ENCODE measurements at regions not wholly inside any gene's neighbourhood (a gene's known extent, or its start where the extent isn't known, plus 50 kb on each side); places are given as distances from the start of the nearest gene placed in this dataset.
"Not testable (repeated sequence)": the region's sequence is repeated elsewhere in the genome, so short reads cannot be mapped to it uniquely, and the experiment has no call there.

GRCh38 chr2:216989340-216990129 is 129.7 kb upstream of the TNP1 start:
- peak in 3 of 42 donors; percentile 9 to 29 (median 21) for DNase-seq

DNA sequence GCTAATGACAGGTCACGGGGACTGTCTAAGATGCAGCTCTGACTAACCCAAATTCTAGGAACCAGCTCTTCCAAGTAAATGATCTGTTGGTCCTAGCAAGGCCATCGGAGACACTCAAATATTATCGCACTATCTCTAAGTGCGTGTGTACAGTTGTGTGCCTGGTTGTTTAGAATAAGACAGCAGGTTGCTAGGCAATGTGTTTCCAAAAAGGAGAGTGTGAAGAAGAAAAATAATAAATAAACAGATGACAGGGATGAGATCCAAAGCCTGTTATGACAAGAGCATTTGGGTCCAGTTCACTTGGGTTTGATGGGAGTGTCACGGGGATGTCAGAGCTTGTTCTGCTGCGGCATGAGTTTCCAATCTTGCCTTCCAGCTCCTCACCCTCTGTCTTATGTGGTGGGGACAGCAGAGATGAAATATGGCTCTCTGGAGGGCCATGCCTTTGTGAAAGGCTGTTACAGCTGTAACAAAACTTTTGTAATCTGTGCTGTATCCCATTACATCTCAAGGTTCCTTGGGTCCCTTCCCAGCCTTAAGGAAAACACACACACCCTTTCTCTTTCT is 127.5 kb upstream of the TNP1 start:
- DNase-seq, result no peak
- intact Hi-C loops (cut with DNase I), result no loop called here

More at GRCh38 chr2:216989340-216990129, 129.7 kb upstream of the TNP1 start:
- intact Hi-C loops (cut with DNase I), result no loop called here

DNA sequence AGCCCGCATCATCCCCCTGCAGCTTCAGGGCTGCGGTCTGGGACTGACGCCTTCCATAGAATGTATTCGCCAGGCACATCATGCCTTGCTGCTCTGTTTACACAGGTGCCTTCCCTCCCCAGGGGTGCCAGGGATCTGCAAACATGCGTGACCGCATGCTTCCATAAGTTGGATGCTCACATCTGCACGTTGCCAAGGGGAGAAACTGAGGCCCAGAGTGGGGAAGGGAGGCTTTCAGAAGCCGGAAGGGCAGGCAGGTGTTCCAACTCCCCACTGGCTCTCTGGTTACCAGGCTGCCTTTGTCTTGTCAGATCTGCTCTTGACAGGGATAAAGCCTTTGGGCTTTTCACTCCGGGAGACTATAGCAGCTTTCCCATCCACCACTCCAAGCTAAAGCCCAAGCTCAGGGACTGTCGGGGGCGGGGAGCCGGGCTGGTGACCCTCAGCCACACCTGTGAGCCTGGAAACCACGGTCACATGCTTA is 125.8 kb upstream of the TNP1 start:
- DNase-seq, result no peak
- intact Hi-C loops (cut with DNase I), result no loop called here

DNA sequence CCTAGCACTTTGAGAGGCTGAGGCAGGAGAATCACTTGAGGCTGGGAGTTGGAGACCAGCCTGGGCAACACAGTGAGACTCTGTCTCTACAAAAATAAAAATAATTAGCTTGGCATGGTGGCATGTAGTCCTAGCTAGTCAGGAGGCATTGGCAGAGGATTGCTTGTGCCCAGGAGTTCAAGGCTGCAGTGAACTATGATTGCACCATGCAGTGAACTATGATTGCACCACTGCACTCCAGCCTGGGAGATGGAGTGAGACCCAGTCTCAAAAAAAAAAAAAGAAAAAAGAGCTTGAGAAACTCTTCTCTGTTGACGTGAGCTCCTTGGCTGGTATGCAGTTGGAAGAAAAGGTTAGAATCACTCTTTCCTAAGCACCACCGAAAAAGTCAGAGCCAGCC is 125.1 kb upstream of the TNP1 start:
- no peak for DNase-seq
- intact Hi-C loops (cut with DNase I), result no loop called here

DNA sequence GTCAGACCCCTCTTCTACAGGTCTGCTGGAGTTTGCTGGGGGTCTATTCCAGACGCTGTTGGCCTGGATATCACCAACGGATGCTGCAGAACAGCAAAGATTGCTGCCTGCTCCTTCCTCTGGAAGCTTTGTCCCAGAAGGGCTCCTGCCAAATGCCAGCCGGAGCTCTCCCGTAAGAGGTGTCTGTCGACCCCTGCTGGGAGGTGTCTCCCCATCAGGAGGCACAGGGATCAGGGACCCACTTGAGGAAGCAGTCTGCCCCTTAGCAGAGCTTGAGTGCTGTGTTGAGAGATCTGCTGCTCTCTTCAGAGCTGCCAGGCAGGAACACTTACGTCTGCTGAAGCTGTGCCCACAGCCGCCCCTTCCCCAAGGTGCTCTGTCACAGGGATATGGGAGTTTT is 122.1 kb upstream of the TNP1 start:
- DNase-seq; intact Hi-C loops (cut with DNase I): not testable (repeated sequence)

DNA sequence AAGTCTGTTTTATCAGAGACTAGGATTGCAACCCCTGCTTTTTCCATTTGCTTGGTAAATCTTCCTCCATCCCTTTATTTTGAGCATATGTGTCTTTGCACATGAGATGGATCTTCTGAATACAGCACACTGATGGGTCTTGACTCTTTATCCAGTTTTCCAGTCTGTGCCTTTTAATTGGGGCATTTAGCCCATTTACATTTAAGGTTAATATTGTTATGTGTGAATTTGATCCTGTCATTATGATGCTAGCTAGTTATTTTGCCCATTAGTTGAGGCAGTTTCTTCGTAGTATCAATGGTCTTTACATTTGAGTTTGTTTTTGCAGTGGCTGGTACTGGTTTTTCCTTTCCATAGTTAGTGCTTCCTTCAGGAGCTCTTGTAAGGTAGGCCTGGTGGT is 120.6 kb upstream of the TNP1 start:
- DNase-seq; intact Hi-C loops (cut with DNase I): not testable (repeated sequence)

DNA sequence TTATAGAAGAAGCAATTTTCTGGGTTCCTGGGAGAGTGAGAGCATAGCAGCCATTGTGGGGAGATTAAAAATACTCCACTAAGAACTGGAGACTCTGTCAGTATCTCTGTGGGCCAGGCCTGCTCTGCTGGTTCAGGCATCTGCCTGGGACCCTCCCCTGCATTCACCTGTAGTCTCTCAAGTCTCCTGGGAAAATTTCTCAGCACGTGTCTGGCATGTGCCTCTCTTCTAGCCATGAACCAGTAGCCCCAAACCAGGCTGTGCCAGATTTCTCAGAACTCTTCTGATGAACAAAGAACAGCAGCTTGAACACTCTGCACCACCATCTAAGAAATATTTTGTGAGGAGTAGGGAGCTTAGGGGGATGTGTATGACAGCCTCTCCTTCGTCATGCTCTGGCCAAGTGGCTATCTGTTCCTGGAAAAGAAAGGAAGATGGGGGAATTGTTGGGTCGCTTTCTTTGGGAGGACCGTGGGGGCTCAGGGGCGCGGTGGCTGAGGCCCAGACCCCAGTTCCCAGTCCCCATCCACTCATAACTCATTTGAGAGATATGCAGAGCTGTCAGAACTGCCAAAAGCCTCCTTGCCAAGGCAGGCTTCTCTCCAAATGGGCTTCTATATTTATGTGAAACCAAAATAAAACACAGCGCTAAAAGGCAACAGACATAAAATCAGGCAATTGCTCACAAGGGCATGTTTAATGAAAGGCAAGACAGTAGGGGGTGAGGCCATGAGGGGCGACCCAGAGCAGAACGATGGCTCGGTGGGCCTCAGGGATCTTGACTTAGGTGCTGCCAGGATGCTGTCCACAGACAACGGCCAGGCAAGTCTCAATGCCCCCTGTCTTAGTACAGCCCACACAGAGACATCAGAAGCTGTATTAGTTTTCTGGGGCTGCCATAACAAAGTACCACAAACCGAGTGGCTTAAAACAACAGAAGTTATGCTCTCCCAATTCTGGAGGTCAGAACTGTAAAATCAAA is 114.7 kb upstream of the TNP1 start:
- DNase-seq, result no peak
- intact Hi-C loops (cut with DNase I), result no loop called here

GRCh38 chr2:216971593-216971992 is 111.7 kb upstream of the TNP1 start:
- no peak for DNase-seq
- intact Hi-C loops (cut with DNase I), result no loop called here

- intact Hi-C loops (cut with DNase I), result no loop called here
- no peak for DNase-seq
These were observed 110.6 kb upstream of the TNP1 start for GRCh38 chr2:216970359-216970915.

- no peak for DNase-seq
- intact Hi-C loops (cut with DNase I), result no loop called here
These were observed 108.0 kb upstream of the TNP1 start for GRCh38 chr2:216967889-216968288.

DNA sequence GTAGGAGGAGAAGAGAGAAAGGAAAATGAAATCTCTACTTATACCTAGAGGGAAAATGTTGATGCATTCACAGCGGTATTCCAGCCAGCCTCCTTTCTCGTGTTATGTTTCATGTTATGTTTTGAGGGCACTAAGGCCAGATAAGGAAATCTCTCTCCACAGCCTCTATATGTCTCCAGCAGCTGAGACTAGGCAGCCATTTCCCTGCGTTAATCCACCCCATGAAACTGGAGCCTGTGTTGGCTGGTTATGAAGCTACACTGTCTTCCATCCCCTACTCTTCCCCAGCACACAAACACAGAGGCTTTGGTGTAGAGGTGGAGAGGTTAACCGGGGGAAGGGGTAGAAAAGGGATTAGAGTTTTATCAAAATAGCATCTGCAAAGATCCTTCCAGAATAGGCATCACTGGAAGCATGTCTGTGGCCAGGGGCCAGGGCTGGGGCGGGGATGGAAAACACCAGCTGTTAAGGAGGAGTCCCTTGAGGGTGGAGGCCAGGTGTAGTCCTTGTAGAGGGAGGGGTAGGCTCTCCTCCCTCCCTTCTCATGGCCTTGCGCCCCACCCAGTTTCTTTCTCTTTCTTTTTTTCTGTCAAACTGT is 100.9 kb upstream of the TNP1 start:
- DNase-seq, result no peak
- intact Hi-C loops (cut with DNase I), result no loop called here

DNA sequence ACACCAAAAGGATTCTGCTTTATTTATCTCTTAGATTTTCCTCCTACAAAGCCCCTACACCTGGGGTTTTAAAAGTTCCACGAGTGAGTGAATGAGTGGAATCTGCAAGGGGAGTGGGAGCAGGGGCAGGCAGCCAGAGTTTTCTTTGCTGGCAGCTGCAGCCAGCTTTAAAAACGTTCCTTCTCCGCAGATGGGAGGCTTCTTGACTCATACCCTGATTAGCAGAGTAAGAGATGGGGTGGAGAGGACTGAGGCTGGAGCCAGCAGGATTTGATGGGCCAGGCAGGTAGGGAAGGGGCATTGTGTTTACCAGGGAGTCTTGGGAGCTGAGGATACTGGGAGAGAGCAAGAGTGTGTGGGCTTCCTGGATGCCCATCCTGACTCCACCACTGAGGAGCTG is 99.6 kb upstream of the TNP1 start:
- no peak for DNase-seq
- intact Hi-C loops (cut with DNase I), result no loop called here

GRCh38 chr2:216956820-216957493 is 97.1 kb upstream of the TNP1 start:
- DNase-seq, result no peak
- intact Hi-C loops (cut with DNase I), result no loop called here

DNA sequence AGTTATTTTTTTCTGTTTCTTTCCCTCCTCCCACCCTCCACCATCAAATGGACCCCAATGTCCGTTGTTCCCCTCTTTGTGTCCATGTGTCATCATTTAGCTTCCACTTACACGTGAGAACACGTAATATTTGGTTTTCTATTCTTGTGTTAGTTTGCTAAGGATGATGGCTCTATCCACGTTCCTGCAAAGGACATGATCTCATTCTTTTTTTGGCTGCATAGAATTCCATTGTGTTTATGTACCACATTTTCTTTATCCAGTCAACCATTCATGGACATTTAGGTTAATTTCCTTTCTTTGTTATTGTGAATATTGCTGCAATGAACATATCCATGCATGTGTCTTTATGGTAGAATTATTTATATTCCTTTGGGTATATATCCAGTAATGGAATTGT is 91.3 kb upstream of the TNP1 start:
- intact Hi-C loops (cut with DNase I), result no loop called here
- no peak for DNase-seq

- intact Hi-C loops (cut with DNase I), result no loop called here
- no peak for DNase-seq
These were observed 90.7 kb upstream of the TNP1 start for GRCh38 chr2:216950547-216950946.

DNA sequence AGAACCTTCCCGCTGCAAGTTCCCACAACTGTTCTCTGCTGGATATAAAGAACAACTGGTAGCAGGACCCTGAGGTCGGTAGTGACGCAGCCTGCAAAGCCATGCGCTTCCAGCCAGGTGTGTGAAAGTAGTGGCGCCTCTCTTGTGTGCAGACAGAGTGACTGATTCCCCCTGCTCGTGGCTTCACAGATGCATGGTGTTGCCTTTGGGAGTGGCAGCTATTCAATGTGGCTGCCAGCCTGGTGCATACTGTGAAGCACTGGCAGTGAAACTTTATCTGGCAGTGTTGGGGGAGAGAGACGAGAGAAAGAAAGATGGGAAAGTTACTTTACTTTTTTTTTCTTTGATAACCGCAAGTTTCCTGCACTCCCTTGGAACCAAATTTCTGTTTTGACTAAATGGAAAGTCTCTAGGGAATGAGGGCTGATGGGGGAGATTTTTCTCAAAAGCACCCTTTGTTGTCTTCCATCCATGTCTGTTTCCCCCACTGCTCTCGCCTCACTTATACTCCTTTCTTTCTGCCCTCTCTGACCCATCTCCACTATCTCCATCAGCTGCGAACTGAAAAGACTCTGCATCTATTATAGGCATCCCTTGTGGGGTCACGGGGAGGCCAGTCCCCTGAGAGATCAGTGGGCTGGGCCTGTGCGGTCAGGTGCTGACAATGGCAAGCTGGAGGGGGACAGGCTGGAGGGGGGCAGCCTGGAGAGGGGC is 90.0 kb upstream of the TNP1 start:
- intact Hi-C loops (cut with DNase I), result no loop called here

GRCh38 chr2:216947055-216947454 is 87.2 kb upstream of the TNP1 start:
- DNase-seq, result no peak
- intact Hi-C loops (cut with DNase I), result no loop called here

More for the DNA sequence above, 90.0 kb upstream of the TNP1 start:
- no peak for DNase-seq

DNA sequence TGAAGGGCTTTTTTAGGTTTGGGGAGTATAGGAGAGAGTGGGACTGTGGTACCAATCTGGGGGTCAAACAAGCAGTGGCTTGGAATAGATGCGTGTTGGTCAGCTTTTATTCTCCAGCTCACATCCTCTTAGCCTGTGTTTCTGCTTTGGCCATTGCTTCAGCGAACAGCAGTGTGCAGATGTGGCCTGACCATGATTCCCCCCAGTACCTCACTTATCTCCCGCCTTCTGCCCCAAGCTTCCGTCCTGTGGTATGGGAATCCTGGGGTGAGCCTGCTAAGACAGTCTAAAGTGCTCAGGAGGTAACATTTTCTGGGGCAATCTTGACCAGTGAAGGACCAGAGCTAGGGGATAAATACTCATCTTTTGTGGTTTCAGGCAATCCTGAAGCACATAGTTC is 84.9 kb upstream of the TNP1 start:
- intact Hi-C loops (cut with DNase I), result no loop called here
- DNase-seq, result no peak
